ENCODE measurements at regions not wholly inside any gene's neighbourhood (a gene's known extent, or its start where the extent isn't known, plus 50 kb on each side); places are given as distances from the start of the nearest gene placed in this dataset.

DNA sequence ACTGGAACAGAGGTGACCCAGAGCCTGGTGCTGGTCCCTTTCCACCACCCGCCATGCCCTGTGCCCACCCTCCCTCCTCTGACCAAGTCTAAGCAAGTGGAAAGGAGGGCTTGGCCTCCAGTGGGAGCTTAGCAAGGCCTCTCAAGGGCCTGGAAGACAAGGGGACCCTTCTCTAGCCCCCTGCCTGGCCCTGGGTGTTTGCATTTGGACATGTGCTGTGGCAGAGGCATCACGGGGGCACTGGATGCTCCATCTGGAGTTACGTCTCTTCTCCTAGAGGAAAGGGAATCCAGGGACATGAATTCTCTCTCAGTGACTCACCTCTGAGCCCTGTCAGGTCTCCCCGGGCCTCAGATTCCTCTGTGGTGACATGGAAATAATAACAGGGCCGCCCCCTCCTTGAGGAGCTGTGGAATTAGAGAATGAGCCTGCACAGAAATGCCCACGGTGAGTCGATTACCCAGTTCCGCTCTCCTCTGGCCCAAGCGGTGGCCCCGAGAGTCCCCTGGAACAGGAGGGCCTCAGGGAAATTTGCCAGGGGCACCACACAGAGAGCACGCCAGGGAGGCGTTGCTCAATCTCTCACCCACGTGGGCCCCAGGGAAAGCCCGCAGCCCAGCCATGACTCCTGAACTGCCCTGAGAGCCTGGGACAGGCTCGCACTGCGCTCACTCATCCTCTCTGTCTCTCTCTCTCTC, 189.6 kb downstream of the BCOR start:
- no peaks in the 10 kb centered on the region for H3K27me3 Mint-ChIP-seq
- Histone ChIP-seq H3K9me3 (ENCODE audit: control insufficient read depth in 1 of 2, low read length in 2 of 2) (no peaks in the 10 kb centered on the region), H3K4me1 (ENCODE audit: insufficient read depth, low read length) (no peaks in the 10 kb centered on the region), H3K27me3 (ENCODE audit: insufficient read depth, low read length) (no peaks in the 10 kb centered on the region), H3K36me3 (ENCODE audit: insufficient read depth, low read length) (no peaks in the 10 kb centered on the region), H3K4me3 (ENCODE audit: low read length in 2 of 2) (no peak overlapping the region), H3K27ac (ENCODE audit: low read depth, low read length) (no peak overlapping the region)
- intact Hi-C loops (cut with micrococcal nuclease) = no loop called here
- peaks cover 0 to 4% (median 0%) of the 10 kb centered on the region in 8 donors for H3K9me3 Mint-ChIP-seq
- H3K27ac Mint-ChIP-seq = no peak overlapping the region
- peaks cover 0 to 2% (median under 1%) of the 10 kb centered on the region in 4 donors for H3K4me1 Mint-ChIP-seq
- no peaks in the 10 kb centered on the region for H3K36me3 Mint-ChIP-seq
- no peak overlapping the region for H3K4me3 Mint-ChIP-seq
- POLR2A ChIA-PET (ENCODE audit: partially characterized antibody) = no interaction called here
- CTCF ChIA-PET (ENCODE audit: partially characterized antibody) = no interaction called here
- DNase-seq = no peak

DNA sequence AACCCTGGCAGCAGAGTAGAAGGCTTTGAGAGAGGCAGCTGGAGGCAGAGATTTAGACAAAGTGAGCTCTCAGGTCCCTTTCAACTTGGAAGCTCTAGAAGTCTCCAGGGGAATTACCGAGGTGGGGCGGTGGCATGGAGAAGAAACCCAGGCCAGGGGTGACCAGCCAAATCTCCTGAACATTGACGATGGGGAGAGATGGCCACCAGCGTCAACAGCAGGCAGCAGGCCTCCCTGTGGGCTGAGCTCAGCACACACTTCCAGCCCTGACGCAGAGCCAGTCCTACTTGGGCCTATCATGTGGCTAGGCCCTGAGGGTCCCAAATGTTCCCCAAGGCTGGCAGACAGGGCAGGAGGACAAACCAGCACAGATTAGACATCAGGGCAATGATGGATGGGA, 187.8 kb downstream of the BCOR start:
- H3K4me3 Mint-ChIP-seq = no peak overlapping the region
- intact Hi-C loops (cut with micrococcal nuclease) = no loop called here
- no peaks in the 10 kb centered on the region for H3K27me3 Mint-ChIP-seq
- H3K27ac ChIP-seq (ENCODE audit: low read depth, low read length) = no peak overlapping the region
- no peaks in the 10 kb centered on the region for H3K27me3 ChIP-seq (ENCODE audit: insufficient read depth, low read length)
- DNase-seq = no peak
- H3K4me1 Mint-ChIP-seq = no peaks in the 10 kb centered on the region
- no peak overlapping the region for H3K27ac Mint-ChIP-seq
- H3K9me3 ChIP-seq (ENCODE audit: control insufficient read depth in 1 of 2, low read length in 2 of 2) = no peaks in the 10 kb centered on the region
- H3K4me1 ChIP-seq (ENCODE audit: insufficient read depth, low read length) = no peaks in the 10 kb centered on the region
- H3K36me3 Mint-ChIP-seq = no peaks in the 10 kb centered on the region
- H3K36me3 ChIP-seq (ENCODE audit: insufficient read depth, low read length) = no peaks in the 10 kb centered on the region
- POLR2A ChIA-PET (ENCODE audit: partially characterized antibody) = no interaction called here
- peaks cover 0 to 4% (median 0%) of the 10 kb centered on the region in 8 donors for H3K9me3 Mint-ChIP-seq
- no peak overlapping the region for H3K4me3 ChIP-seq (ENCODE audit: low read length in 2 of 2)
- CTCF ChIA-PET (ENCODE audit: partially characterized antibody) = no interaction called here

DNA sequence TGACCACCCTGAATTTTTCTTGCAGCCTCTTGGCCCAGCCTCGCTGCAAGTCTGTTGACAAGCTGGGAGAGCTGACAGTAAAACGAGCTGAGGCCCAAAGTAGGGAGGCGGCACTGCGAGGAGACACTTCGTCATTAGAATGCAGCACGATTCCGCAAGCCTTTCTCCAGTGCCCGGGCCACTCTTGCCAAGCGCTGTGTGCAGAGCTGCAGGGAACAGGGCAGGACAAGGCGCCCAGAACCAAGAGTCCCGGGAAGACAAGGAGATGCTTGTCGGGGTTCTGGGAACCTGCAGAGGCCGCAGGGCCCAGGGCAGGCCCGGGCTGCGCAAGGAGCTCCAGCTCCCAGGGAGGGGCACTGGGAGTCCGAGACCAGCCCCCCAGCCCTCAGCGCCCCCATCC, 187.1 kb downstream of the BCOR start:
- no peak overlapping the region for H3K27ac ChIP-seq (ENCODE audit: low read depth, low read length)
- Mint-ChIP-seq H3K27me3 (no peaks in the 10 kb centered on the region), H3K4me3 (no peak overlapping the region), H3K36me3 (no peaks in the 10 kb centered on the region), H3K9me3 (peaks cover 0 to 4% (median 0%) of the 10 kb centered on the region in 8 donors), H3K4me1 (no peaks in the 10 kb centered on the region), H3K27ac (no peak overlapping the region)
- H3K4me1 ChIP-seq (ENCODE audit: insufficient read depth, low read length) = no peaks in the 10 kb centered on the region
- H3K36me3 ChIP-seq (ENCODE audit: insufficient read depth, low read length) = no peaks in the 10 kb centered on the region
- no peaks in the 10 kb centered on the region for H3K9me3 ChIP-seq (ENCODE audit: control insufficient read depth in 1 of 2, low read length in 2 of 2)
- ChIA-PET POLR2A (ENCODE audit: partially characterized antibody) (no interaction called here), CTCF (ENCODE audit: partially characterized antibody) (no interaction called here)
- no peak for DNase-seq
- intact Hi-C loops (cut with micrococcal nuclease) = no loop called here
- no peak overlapping the region for H3K4me3 ChIP-seq (ENCODE audit: low read length in 2 of 2)
- H3K27me3 ChIP-seq (ENCODE audit: insufficient read depth, low read length) = no peaks in the 10 kb centered on the region

DNA sequence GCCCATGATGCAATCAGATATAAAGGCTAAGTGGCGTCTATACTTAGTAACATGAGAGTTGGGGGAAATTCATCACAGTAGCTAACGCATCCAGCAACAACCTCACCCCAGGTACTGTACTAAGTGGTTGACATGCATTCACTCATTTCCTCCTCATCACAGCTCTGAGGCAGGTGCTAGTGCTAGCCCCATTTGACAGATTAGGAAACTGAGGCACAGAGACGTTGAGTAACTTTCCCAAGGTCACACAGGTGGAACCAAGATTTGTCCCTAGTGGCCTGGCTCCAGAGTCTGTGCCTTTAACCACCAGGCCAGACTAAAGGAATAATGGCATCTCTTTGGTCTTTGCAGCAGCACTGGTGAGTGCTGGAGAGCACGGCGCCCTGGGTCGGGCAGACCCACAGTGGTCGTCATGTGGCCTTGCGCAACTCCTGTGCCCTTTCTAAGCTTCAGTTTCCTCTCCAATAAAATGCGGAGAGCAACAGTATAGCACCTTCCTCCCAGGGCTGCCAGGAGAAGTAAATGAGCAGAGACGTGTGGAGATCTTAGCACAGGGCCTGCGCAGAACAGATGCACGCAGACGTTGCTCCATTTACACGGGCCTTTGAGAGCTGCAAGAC, 186.4 kb downstream of the BCOR start:
- Mint-ChIP-seq H3K27me3 (no peaks in the 10 kb centered on the region), H3K9me3 (peaks cover 0 to 4% (median 0%) of the 10 kb centered on the region in 8 donors), H3K27ac (no peak overlapping the region), H3K4me1 (no peaks in the 10 kb centered on the region), H3K4me3 (no peak overlapping the region), H3K36me3 (no peaks in the 10 kb centered on the region)
- POLR2A ChIA-PET (ENCODE audit: partially characterized antibody) = no interaction called here
- no peak overlapping the region for H3K27ac ChIP-seq (ENCODE audit: low read depth, low read length)
- intact Hi-C loops (cut with micrococcal nuclease) = no loop called here
- CTCF ChIA-PET (ENCODE audit: partially characterized antibody) = no interaction called here
- no peaks in the 10 kb centered on the region for H3K4me1 ChIP-seq (ENCODE audit: insufficient read depth, low read length)
- no peaks in the 10 kb centered on the region for H3K27me3 ChIP-seq (ENCODE audit: insufficient read depth, low read length)
- no peaks in the 10 kb centered on the region for H3K9me3 ChIP-seq (ENCODE audit: control insufficient read depth in 1 of 2, low read length in 2 of 2)
- no peak overlapping the region for H3K4me3 ChIP-seq (ENCODE audit: low read length in 2 of 2)
- DNase-seq = no peak
- no peaks in the 10 kb centered on the region for H3K36me3 ChIP-seq (ENCODE audit: insufficient read depth, low read length)

DNA sequence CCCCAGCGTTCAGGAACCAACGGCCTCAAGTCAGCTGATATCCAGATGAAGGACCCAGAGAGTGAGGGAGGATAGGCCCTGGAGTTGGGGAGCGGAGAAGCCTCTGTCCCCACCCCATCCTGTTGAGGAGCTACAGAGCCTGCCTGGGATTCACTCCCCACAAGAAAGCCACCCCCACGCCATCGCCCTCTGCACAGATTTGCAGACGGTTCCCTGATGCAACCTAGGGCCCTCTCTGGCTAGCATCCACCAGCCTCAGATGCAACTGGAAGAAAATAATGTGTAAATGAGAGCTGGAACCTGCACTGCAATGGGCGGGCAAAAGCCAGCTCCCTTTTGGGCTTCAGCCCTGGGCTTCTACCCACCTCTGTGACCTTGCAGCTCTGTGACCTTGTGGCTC, 185.6 kb downstream of the BCOR start:
- Mint-ChIP-seq H3K36me3 (no peaks in the 10 kb centered on the region), H3K9me3 (peaks cover 0 to 4% (median 0%) of the 10 kb centered on the region in 8 donors), H3K27me3 (no peaks in the 10 kb centered on the region), H3K4me1 (no peaks in the 10 kb centered on the region), H3K27ac (no peak overlapping the region), H3K4me3 (no peak overlapping the region)
- Histone ChIP-seq H3K36me3 (ENCODE audit: insufficient read depth, low read length) (no peaks in the 10 kb centered on the region), H3K27ac (ENCODE audit: low read depth, low read length) (no peak overlapping the region), H3K4me3 (ENCODE audit: low read length in 2 of 2) (no peak overlapping the region), H3K9me3 (ENCODE audit: control insufficient read depth in 1 of 2, low read length in 2 of 2) (no peaks in the 10 kb centered on the region), H3K4me1 (ENCODE audit: insufficient read depth, low read length) (no peaks in the 10 kb centered on the region), H3K27me3 (ENCODE audit: insufficient read depth, low read length) (no peaks in the 10 kb centered on the region)
- ChIA-PET POLR2A (ENCODE audit: partially characterized antibody) (no interaction called here), CTCF (ENCODE audit: partially characterized antibody) (no interaction called here)
- intact Hi-C loops (cut with micrococcal nuclease) = no loop called here
- no peak for DNase-seq

DNA sequence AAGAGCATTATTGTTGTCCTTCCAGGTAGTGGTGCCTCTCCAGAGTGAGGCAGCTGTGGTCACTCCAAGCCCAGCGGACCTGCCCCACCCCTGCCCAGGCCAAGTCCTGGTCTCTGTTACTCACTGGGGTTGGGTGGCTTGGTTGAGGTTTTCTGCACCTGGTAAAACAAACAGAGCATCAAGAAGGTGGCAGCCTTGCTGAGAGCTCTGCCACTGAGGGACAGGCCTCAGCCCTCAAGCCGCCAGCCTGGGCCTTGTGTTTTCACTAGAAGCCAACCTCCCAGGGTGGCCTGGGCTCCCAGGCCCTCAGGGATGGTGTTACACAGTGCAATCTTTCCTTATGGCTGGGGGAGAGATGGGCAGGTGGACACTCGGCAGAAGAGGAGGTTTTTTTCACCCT, 182.7 kb downstream of the BCOR start:
- H3K27me3 Mint-ChIP-seq = no peaks in the 10 kb centered on the region
- ChIA-PET CTCF (ENCODE audit: partially characterized antibody) (no interaction called here), POLR2A (ENCODE audit: partially characterized antibody) (no interaction called here)
- no peak overlapping the region for H3K27ac Mint-ChIP-seq
- Histone ChIP-seq H3K36me3 (ENCODE audit: insufficient read depth, low read length) (no peaks in the 10 kb centered on the region), H3K4me1 (ENCODE audit: insufficient read depth, low read length) (no peaks in the 10 kb centered on the region), H3K4me3 (ENCODE audit: low read length in 2 of 2) (no peak overlapping the region), H3K27ac (ENCODE audit: low read depth, low read length) (no peak overlapping the region), H3K9me3 (ENCODE audit: control insufficient read depth in 1 of 2, low read length in 2 of 2) (no peaks in the 10 kb centered on the region), H3K27me3 (ENCODE audit: insufficient read depth, low read length) (no peaks in the 10 kb centered on the region)
- no peak for DNase-seq
- no peak overlapping the region for H3K4me3 Mint-ChIP-seq
- no peaks in the 10 kb centered on the region for H3K36me3 Mint-ChIP-seq
- peaks cover 0 to 2% (median 0%) of the 10 kb centered on the region in 4 donors for H3K4me1 Mint-ChIP-seq
- H3K9me3 Mint-ChIP-seq = peaks cover 0 to 4% (median 0%) of the 10 kb centered on the region in 8 donors
- intact Hi-C loops (cut with micrococcal nuclease) = no loop called here

DNA sequence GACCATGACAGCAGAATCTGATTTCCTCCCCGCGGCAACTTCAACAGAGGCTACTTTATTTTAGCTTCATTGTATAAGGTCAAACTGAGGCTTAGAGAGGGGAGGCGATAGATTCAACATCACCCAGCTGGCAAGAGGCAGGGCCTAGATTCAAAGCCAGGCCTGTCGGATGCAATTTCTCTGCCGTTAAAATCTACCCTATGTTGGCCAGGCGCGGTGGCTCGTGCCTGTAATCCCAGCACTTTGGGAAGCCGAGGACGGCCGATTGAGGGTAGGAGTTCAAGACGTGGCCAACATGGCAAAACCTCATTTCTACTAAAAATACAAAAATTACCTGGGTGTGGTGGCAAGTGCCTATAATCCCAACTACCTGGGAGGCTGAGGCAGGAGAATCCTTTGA, 182.2 kb downstream of the BCOR start:
- H3K27me3 ChIP-seq (ENCODE audit: insufficient read depth, low read length) = no peaks in the 10 kb centered on the region
- H3K4me3 ChIP-seq (ENCODE audit: low read length in 2 of 2) = no peak overlapping the region
- CTCF ChIA-PET (ENCODE audit: partially characterized antibody) = no interaction called here
- no peak overlapping the region for H3K27ac ChIP-seq (ENCODE audit: low read depth, low read length)
- no peaks in the 10 kb centered on the region for H3K9me3 ChIP-seq (ENCODE audit: control insufficient read depth in 1 of 2, low read length in 2 of 2)
- Mint-ChIP-seq H3K4me1 (peaks cover 0 to 2% (median 0%) of the 10 kb centered on the region in 4 donors), H3K27ac (no peak overlapping the region), H3K36me3 (no peaks in the 10 kb centered on the region), H3K9me3 (peaks cover 0 to 4% (median 0%) of the 10 kb centered on the region in 8 donors), H3K4me3 (no peak overlapping the region), H3K27me3 (no peaks in the 10 kb centered on the region)
- intact Hi-C loops (cut with micrococcal nuclease) = no loop called here
- H3K36me3 ChIP-seq (ENCODE audit: insufficient read depth, low read length) = no peaks in the 10 kb centered on the region
- POLR2A ChIA-PET (ENCODE audit: partially characterized antibody) = no interaction called here
- no peaks in the 10 kb centered on the region for H3K4me1 ChIP-seq (ENCODE audit: insufficient read depth, low read length)
- DNase-seq = no peak

All from CD4-positive, alpha-beta memory T cell (primary cell).